SH-SY5Y (cell line): ENCODE measurements at regions not wholly inside any gene's neighbourhood (a gene's known extent, or its start where the extent isn't known, plus 50 kb on each side); places are given as distances from the start of the nearest gene placed in this dataset.

Source experiments
- GATA2 ChIP-seq: IDR thresholded peaks from 2 replicates; pipeline ENCODE4 v1.6.1; 2011; ENCODE audit warnings: mild to moderate bottlenecking, low read depth, low read length
- GATA3 ChIP-seq: IDR thresholded peaks from 2 replicates; pipeline ENCODE4 v1.6.1; 2011; ENCODE audit warnings: low read depth, mild to moderate bottlenecking, low read length, moderate library complexity

DNA sequence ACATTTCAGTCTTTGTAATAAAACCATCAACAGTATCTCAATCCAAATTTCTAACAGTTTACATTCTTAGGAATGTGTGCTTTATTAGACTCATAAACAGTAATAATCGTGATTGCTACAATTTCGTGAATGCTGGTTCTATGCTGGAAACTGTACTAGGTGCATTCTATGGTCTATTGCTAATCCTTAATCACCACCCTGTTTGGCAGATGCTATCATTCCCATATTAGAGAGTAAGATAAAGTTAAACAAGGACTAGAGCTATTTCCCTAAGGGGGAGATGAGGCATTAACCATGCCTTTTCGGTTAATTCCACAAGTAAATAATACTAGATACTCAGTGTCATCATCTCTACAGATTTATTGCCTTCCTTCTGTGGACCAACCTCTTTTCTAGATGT is 244.0 kb downstream of the PAX3 start:
- no peak for TF ChIP-seq GATA2
- TF ChIP-seq GATA3: no peak
